Lower leg skin (tissue), 4 donors: ENCODE measurements at regions not wholly inside any gene's neighbourhood (a gene's known extent, or its start where the extent isn't known, plus 50 kb on each side); places are given as distances from the start of the nearest gene placed in this dataset.

ENCODE experiments used
- DNase-seq, 2 donors: peaks; one replicate each; pipeline ENCODE4 v3.0.0-alpha.2; 2019; ENCODE audit warnings: low spot score in 2 of 2
- H3K4me3 ChIP-seq: fragments of 200-600 bp; sonication (generic); 2 replicates; pipeline ENCODE4 v1.5.1; 2017; ENCODE audit warnings: mild to moderate bottlenecking, low read depth; ENCODE audit not compliant: poor library complexity, severe bottlenecking
- CTCF ChIP-seq, 3 donors: fragments of 450-650 bp; IDR thresholded peaks; one replicate each; pipeline ENCODE4 v1.5.1; 2016; ENCODE audit warnings: antibody characterized with exemption in 3 of 3, mild to moderate bottlenecking in 3 of 3, moderate library complexity in 2 of 3
- POLR2A ChIP-seq, 2 donors: fragments of 450-650 bp; IDR thresholded peaks; one replicate each; pipeline ENCODE4 v1.6.1; 2016 to 2017; ENCODE audit warnings: antibody characterized with exemption in 2 of 2, mild to moderate bottlenecking in 1 of 2, moderate library complexity in 1 of 2
- WGBS, 2 donors: methylation state at CpG; one replicate each; pipeline ENCODE4 v1.1.5; 2018; 5-methylcytosine and 5-hydroxymethylcytosine counted together
- intact Hi-C: fragments of 100-400 bp; cut with DNase I; formaldehyde crosslinking; loops from one replicate; pipeline ENCODE4 v1.15.0; 2023; ENCODE audit warnings: low total_unique reads

GRCh38 chr16:17835118-17835876 lies 364.5 kb upstream of the XYLT1 start:
- no peak overlapping the region for H3K4me3 ChIP-seq
- TF ChIP-seq CTCF (IDR thresholded peaks at IDR 0.05) (no peak), POLR2A (IDR thresholded peaks at IDR 0.05) (no peak)
- DNase-seq = no peak
- 70 to 80% methylated on average over 4 of the region's 4 CpGs for WGBS, 2 donors
- intact Hi-C loops = no loop called here

GRCh38 chr16:17832738-17833137 lies 362.0 kb upstream of the XYLT1 start:
- TF ChIP-seq CTCF (IDR thresholded peaks at IDR 0.05) (no peak), POLR2A (IDR thresholded peaks at IDR 0.05) (no peak)
- no peak for DNase-seq
- intact Hi-C loops = no loop called here
- H3K4me3 ChIP-seq = no peak overlapping the region
- 84 to 89% methylated on average over 2 of the region's 2 CpGs for WGBS, 2 donors

- H3K4me3 ChIP-seq = no peak overlapping the region
- intact Hi-C loops = no loop called here
- WGBS, 2 donors = 81 to 84% methylated on average over 5 of the region's 5 CpGs
- DNase-seq = no peak
- no peak for TF ChIP-seq CTCF (IDR thresholded peaks at IDR 0.05)
- TF ChIP-seq POLR2A (IDR thresholded peaks at IDR 0.05) = no peak
These were observed 360.6 kb upstream of the XYLT1 start for GRCh38 chr16:17831330-17831729.

- WGBS, 2 donors = 52 to 63% methylated on average over 2 of the region's 2 CpGs
These were observed 359.9 kb upstream of the XYLT1 start for GRCh38 chr16:17830651-17831050.

GRCh38 chr16:17829811-17830210 lies 359.1 kb upstream of the XYLT1 start:
- no peak for TF ChIP-seq POLR2A (IDR thresholded peaks at IDR 0.05)
- no peak for TF ChIP-seq CTCF (IDR thresholded peaks at IDR 0.05)
- intact Hi-C loops = no loop called here
- H3K4me3 ChIP-seq = no peak overlapping the region
- DNase-seq = no peak
- 58 to 61% methylated on average over 3 of the region's 3 CpGs for WGBS, 2 donors

More at GRCh38 chr16:17830651-17831050, 359.9 kb upstream of the XYLT1 start:
- intact Hi-C loops = no loop called here
- no peak for DNase-seq
- no peak for TF ChIP-seq POLR2A (IDR thresholded peaks at IDR 0.05)
- TF ChIP-seq CTCF (IDR thresholded peaks at IDR 0.05) = no peak
- no peak overlapping the region for H3K4me3 ChIP-seq

GRCh38 chr16:17828012-17828411 lies 357.3 kb upstream of the XYLT1 start:
- intact Hi-C loops = no loop called here
- WGBS, 2 donors = 2 to 9% methylated on average over 2 of the region's 2 CpGs
- DNase-seq = no peak

More at GRCh38 chr16:17828012-17828411, 357.3 kb upstream of the XYLT1 start:
- TF ChIP-seq POLR2A (IDR thresholded peaks at IDR 0.05) = no peak
- TF ChIP-seq CTCF (IDR thresholded peaks at IDR 0.05) = no peak
- no peak overlapping the region for H3K4me3 ChIP-seq
